BLaER1 (cell line): ENCODE measurements at regions not wholly inside any gene's neighbourhood (a gene's known extent, or its start where the extent isn't known, plus 50 kb on each side); places are given as distances from the start of the nearest gene placed in this dataset.

Experiments
- H3K27ac ChIP-seq: shearing (Covaris generic); formaldehyde crosslinking; 2 replicates; pipeline ENCODE4 v1.8.1; 2022
- H3K27me3 ChIP-seq: shearing (Covaris generic); formaldehyde crosslinking; 2 replicates; pipeline ENCODE4 v1.8.1; 2022
- H3K36me3 ChIP-seq: shearing (Covaris generic); formaldehyde crosslinking; 2 replicates; pipeline ENCODE4 v1.8.1; 2022
- H3K4me1 ChIP-seq: shearing (Covaris generic); formaldehyde crosslinking; 2 replicates; pipeline ENCODE4 v1.8.1; 2022
- H3K4me2 ChIP-seq: shearing (Covaris generic); formaldehyde crosslinking; 2 replicates; pipeline ENCODE4 v1.8.1; 2022
- H3K4me3 ChIP-seq: shearing (Covaris generic); formaldehyde crosslinking; 2 replicates; pipeline ENCODE4 v1.8.1; 2022
- H3K9ac ChIP-seq: shearing (Covaris generic); formaldehyde crosslinking; 2 replicates; pipeline ENCODE4 v1.8.1; 2022
- H3K9me3 ChIP-seq: shearing (Covaris generic); formaldehyde crosslinking; 2 replicates; pipeline ENCODE4 v1.8.1; 2022
- H4K20me1 ChIP-seq: shearing (Covaris generic); formaldehyde crosslinking; 2 replicates; pipeline ENCODE4 v1.8.1; 2022
- Cebpa-rat ChIP-seq: shearing (Covaris generic); IDR thresholded peaks from 2 replicates; pipeline ENCODE4 v1.8.1; 2022

DNA sequence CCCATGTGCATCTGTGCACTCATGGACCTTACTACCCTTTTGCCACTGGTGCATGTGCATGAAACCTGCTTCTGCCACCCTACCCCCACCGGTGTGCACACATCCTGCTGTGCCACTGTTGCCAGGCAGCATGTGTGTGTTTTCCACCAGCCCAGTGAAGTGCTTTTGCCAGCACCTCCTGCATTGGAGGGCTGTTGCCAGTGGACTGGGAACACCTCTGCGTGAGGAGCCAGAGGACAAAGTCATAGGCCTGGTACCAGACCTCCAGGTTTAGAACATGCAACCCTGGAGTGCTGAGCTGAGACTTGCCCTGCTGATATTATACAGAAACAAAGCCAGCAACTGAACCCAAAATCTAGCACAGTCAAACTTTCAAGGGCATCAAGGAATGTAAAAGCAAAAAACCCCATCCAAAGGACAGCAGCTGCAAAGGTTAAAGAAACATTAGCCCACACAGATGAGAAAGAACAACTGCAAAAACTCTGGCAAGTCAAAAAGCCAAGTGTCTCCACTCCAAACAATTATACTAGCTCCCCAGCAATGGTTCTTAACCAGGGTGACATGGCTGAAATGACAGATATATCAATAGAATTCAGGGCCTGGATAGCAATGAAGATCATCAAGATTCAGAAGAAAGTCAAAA is 70.6 kb upstream of the PTPN3 start:
- Histone ChIP-seq H3K27ac (no peak overlapping the region), H3K9ac (no peak overlapping the region), H4K20me1 (no peaks in the 10 kb centered on the region), H3K4me2 (peak overlapping the region; percentile 25), H3K9me3 (no peaks in the 10 kb centered on the region), H3K4me1 (peaks cover 8% of the 10 kb centered on the region), H3K4me3 (no peak overlapping the region), H3K36me3 (no peaks in the 10 kb centered on the region), H3K27me3 (no peaks in the 10 kb centered on the region)
- no peak for TF ChIP-seq Cebpa-rat

DNA sequence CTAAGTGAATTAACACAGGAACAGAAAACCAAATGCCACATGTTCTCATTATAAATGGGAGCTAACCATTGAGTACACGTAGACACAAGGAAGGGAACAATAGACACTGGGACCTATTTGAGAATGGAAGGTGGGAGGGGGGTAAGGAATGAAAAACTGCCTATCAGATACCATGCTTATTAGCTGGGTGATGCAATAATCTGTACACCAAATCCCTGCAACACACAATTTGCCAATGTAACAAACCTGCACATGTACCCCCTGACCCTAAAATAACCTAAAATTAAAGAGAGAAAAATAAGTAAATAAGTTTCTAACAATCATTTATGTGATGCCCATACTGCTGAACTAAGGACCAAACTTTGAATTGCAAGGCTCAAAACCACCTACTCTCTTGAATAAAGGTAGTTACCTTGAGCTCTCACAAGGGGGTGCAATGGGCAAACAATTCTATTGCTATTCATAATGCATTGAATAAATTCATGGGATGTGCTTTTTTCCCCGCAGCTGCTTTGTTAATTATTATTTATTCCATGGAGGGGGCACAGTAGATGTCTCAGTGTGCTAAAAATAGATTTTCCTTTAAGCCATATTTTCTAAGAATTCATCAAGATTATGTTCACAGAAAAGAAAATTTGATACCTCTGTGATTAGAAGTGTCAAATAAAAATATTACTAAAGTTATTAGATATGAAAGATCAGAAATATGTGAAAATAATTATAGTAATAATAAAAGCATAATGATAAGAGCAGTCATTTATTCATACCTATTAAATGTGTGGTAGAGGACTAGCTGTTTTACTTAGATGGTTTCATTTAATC is 76.2 kb upstream of the PTPN3 start:
- Histone ChIP-seq H3K27ac (no peak overlapping the region), H4K20me1 (no peaks in the 10 kb centered on the region), H3K27me3 (no peaks in the 10 kb centered on the region), H3K9ac (no peak overlapping the region), H3K4me3 (no peak overlapping the region), H3K4me2 (no peak overlapping the region), H3K36me3 (no peaks in the 10 kb centered on the region), H3K4me1 (no peaks in the 10 kb centered on the region), H3K9me3 (no peaks in the 10 kb centered on the region)
- no peak for TF ChIP-seq Cebpa-rat

DNA sequence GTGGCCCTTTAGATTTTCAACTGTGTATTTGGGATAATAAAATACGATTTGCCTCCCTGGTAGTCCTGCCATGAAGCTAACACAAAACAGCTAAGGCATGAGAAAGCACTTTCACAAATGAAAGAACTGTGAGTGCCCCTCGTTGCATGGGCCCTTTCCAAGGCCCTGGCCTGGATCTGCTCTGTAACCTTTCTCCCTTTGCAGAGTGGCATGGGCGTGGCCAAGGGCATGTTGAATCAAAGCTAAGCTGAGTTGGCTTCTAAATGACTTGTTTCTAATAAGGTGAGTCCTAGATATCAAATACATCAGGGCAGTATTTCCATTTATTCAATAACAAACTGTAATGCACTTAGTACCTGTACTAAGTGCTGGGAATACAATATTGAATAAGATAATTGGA is 78.7 kb upstream of the PTPN3 start:
- Histone ChIP-seq H3K4me3 (no peak overlapping the region), H3K36me3 (no peaks in the 10 kb centered on the region), H4K20me1 (no peaks in the 10 kb centered on the region), H3K27me3 (no peaks in the 10 kb centered on the region), H3K4me2 (no peak overlapping the region), H3K9me3 (no peaks in the 10 kb centered on the region), H3K27ac (no peak overlapping the region), H3K9ac (no peak overlapping the region), H3K4me1 (no peaks in the 10 kb centered on the region)
- no peak for TF ChIP-seq Cebpa-rat

DNA sequence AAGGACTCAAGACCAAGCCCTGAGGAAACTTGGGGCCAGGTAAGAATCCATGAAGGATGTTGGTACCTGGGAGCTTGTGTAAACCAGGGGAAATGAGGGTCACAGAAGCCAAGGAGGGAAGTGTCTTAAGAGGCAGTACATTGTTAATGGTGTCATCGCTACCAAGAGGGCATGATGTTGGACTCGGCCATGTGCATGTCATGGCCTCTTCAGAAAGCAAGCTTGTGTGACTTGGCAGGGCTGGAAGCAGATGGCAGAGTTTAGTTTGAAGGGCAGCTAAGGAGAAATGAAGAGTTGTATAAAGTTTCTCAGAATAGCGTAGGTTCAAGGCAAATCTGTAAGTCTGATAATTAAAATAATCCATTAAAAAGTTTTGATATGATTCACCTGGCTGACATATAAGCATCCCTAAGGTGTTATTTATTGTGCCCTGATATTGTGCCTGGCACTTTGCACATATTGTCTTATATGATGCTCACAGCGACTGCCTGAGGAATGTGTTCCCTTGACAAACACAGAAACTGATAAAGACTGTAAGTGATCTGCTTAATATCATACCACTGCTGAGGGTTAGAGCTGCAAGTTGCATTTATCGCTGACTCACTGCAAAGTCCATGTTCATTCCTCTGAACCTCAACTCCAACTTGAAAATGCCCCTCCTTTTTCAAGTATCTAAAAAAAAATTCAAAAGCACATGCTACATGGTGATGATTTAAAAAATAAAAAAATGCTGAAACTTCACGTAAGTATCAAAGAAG is 81.3 kb upstream of the PTPN3 start:
- Histone ChIP-seq H3K4me1 (no peaks in the 10 kb centered on the region), H3K27me3 (no peaks in the 10 kb centered on the region), H3K4me2 (no peak overlapping the region), H4K20me1 (no peaks in the 10 kb centered on the region), H3K4me3 (no peak overlapping the region), H3K9me3 (no peaks in the 10 kb centered on the region), H3K9ac (no peak overlapping the region), H3K36me3 (no peaks in the 10 kb centered on the region), H3K27ac (no peak overlapping the region)
- TF ChIP-seq Cebpa-rat, result no peak

DNA sequence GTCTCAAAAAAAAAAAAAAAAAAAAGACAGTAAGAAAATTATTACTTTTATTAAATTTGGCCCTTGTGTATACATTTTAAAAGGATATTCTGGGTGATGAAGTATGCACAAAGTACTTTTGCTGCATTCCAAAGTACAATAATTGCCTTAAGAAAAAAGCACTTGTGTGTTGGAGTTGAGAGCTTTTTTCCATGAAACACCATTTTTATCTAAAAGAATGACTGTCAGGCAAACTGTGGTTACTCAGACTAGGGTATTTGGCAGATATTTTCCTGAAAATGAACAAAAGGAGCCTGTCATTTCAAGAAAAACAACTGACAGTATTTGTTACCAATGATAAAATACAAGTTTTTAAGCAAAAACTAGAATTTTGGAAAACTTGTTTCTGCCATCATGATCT is 84.3 kb upstream of the PTPN3 start:
- TF ChIP-seq Cebpa-rat, result no peak
- Histone ChIP-seq H3K4me3 (no peak overlapping the region), H3K9ac (no peak overlapping the region), H3K4me1 (no peaks in the 10 kb centered on the region), H3K27me3 (no peaks in the 10 kb centered on the region), H3K27ac (no peak overlapping the region), H3K4me2 (no peak overlapping the region), H3K9me3 (no peaks in the 10 kb centered on the region), H3K36me3 (no peaks in the 10 kb centered on the region), H4K20me1 (no peaks in the 10 kb centered on the region)

DNA sequence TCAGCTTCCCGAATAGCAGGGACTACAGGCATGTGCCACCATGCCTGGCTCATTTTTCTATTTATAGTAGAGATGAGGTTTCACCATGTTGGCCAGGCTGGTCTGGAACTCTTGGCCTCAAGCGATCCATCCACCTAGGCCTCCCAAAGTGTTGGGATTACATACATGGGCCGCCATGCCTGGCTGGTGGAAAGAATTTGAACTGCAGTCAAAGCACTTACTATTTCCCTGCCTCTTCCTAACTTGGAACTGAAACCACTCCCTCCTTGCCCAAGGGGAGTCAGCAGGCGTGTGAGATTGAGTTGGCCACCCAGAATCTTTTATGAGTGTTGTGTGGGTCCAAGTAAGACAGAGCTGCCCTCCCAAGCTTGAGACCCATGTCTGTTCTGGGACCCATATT is 86.1 kb upstream of the PTPN3 start:
- H3K4me2 ChIP-seq, result no peak overlapping the region
- H3K9me3 ChIP-seq, result 0 out of 2 replicates have a peak, but pooled peaks cover 4% of the 10 kb centered on the region
- H3K36me3 ChIP-seq, result no peaks in the 10 kb centered on the region
- no peaks in the 10 kb centered on the region for H4K20me1 ChIP-seq
- no peak overlapping the region for H3K9ac ChIP-seq
- TF ChIP-seq Cebpa-rat, result no peak
- no peaks in the 10 kb centered on the region for H3K27me3 ChIP-seq
- H3K4me3 ChIP-seq, result no peak overlapping the region
- H3K4me1 ChIP-seq, result no peaks in the 10 kb centered on the region
- no peak overlapping the region for H3K27ac ChIP-seq

DNA sequence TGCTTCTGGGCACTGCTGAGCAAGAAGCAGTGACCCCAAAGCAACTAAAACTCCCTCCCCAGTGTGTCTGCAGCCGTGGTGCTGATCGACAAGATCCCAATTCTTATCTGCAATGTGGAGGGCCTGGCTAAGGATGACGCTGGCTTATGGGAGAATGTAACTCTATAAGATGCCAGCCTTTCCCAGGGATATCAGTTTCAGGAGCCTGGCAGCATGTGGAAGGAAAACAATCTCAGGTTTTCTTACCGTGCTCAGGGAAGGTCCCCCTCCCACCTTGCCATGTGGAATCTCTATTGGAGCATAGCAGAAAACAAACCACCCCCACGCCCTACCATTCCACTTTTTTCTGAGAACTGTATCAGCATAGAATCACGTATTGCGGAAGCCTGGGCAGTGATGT is 87.7 kb upstream of the PTPN3 start:
- H3K4me3 ChIP-seq, result no peak overlapping the region
- H3K27me3 ChIP-seq, result no peaks in the 10 kb centered on the region

DNA sequence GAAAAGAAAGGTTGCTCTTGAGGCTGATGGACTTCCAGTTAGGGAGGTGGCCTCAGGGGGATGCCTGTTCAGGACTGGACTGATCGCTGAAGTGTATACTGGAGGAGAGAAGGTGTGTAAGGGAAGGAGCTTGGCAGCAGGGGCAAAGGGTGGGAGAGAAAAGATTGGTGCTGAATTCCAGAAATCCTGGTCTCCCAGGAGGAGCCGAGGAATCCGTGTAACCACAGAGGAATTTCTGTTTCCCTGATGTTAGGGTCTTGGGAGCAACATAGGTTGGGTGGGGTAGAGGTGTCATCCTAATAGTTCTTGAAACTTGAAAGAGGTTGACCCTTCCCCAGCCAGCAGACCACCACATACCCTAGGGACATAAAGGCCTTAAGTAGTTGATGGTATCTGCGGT is 88.9 kb upstream of the PTPN3 start:
- TF ChIP-seq Cebpa-rat, result no peak
- H3K9ac ChIP-seq, result no peak overlapping the region
- no peak overlapping the region for H3K4me3 ChIP-seq

More for the DNA sequence above, 87.7 kb upstream of the PTPN3 start:
- Histone ChIP-seq H3K9me3 (peaks cover 10% of the 10 kb centered on the region; the same call in 1 of the 2 replicates), H3K36me3 (no peaks in the 10 kb centered on the region), H4K20me1 (no peaks in the 10 kb centered on the region), H3K27ac (no peak overlapping the region), H3K4me2 (no peak overlapping the region), H3K4me1 (no peaks in the 10 kb centered on the region), H3K9ac (no peak overlapping the region)
- no peak for TF ChIP-seq Cebpa-rat

DNA sequence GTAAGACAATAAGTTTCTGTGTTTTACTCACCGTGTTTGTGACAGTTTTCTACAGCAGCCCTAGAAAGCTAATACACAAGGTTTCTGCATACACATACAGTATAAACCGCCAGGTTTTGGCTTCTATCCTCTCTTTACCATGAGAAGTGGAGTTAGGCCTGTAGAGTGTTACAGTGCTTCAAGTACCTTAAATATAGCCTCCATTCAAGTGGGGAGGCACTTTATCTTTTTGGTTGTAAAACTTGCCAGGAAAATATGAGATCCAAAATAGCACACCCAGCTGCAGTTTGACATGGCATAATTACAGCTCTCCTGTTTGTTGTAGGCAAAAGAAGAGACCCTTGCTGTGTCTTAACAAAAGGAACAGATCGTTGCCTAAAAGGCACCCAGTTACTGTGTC is 90.3 kb upstream of the PTPN3 start:
- Histone ChIP-seq H3K36me3 (no peaks in the 10 kb centered on the region), H3K9me3 (peaks cover 10% of the 10 kb centered on the region; the same call in 1 of the 2 replicates), H3K9ac (no peak overlapping the region), H3K27me3 (no peaks in the 10 kb centered on the region), H3K27ac (no peak overlapping the region), H4K20me1 (no peaks in the 10 kb centered on the region), H3K4me1 (no peaks in the 10 kb centered on the region), H3K4me2 (no peak overlapping the region), H3K4me3 (no peak overlapping the region)
- no peak for TF ChIP-seq Cebpa-rat

More for the DNA sequence above, 88.9 kb upstream of the PTPN3 start:
- H4K20me1 ChIP-seq, result no peaks in the 10 kb centered on the region
- no peak overlapping the region for H3K27ac ChIP-seq
- H3K4me2 ChIP-seq, result no peak overlapping the region
- H3K9me3 ChIP-seq, result peaks cover 10% of the 10 kb centered on the region; the same call in 1 of the 2 replicates
- H3K27me3 ChIP-seq, result no peaks in the 10 kb centered on the region
- H3K36me3 ChIP-seq, result no peaks in the 10 kb centered on the region
- H3K4me1 ChIP-seq, result no peaks in the 10 kb centered on the region

DNA sequence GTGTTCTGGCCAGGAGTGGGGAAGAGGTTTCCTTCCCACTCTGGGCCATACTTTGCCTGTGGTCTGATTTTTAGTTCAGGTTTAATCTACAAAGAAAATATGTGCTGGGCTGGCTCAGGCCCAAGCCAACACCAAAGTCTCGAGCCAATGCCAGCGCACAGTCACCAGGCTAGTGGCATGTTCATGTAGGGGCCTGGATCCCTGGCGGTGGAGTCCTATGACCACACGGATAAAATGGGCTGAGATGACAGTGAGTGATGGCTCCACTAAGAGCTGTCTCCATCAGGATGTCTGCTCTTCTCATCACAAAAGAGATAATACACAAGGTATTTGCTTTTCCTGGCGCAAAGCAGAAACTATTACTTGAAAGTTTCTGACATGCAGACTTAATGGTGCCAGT is 92.9 kb upstream of the PTPN3 start:
- Histone ChIP-seq H3K36me3 (no peaks in the 10 kb centered on the region), H3K4me2 (no peak overlapping the region), H4K20me1 (no peaks in the 10 kb centered on the region), H3K4me3 (no peak overlapping the region), H3K27ac (no peak overlapping the region), H3K4me1 (no peaks in the 10 kb centered on the region), H3K9me3 (peaks cover 10% of the 10 kb centered on the region; the same call in 1 of the 2 replicates), H3K9ac (no peak overlapping the region), H3K27me3 (no peaks in the 10 kb centered on the region)
- no peak for TF ChIP-seq Cebpa-rat
